IPS-18c (cell line): ENCODE measurements at regions not wholly inside any gene's neighbourhood (a gene's known extent, or its start where the extent isn't known, plus 50 kb on each side); places are given as distances from the start of the nearest gene placed in this dataset.

Source experiments
- H3K4me3 ChIP-seq: 2 replicates; pipeline ENCODE4 v1.7.0; 2013; ENCODE audit warnings: low read depth, mild to moderate bottlenecking, low read length, moderate library complexity; ENCODE audit not compliant: insufficient read depth
- H3K9me3 ChIP-seq: one replicate; pipeline ENCODE4 v1.6.1; 2013; ENCODE audit warnings: mild to moderate bottlenecking, low read length, moderate library complexity; ENCODE audit not compliant: control insufficient read depth, insufficient read depth

DNA sequence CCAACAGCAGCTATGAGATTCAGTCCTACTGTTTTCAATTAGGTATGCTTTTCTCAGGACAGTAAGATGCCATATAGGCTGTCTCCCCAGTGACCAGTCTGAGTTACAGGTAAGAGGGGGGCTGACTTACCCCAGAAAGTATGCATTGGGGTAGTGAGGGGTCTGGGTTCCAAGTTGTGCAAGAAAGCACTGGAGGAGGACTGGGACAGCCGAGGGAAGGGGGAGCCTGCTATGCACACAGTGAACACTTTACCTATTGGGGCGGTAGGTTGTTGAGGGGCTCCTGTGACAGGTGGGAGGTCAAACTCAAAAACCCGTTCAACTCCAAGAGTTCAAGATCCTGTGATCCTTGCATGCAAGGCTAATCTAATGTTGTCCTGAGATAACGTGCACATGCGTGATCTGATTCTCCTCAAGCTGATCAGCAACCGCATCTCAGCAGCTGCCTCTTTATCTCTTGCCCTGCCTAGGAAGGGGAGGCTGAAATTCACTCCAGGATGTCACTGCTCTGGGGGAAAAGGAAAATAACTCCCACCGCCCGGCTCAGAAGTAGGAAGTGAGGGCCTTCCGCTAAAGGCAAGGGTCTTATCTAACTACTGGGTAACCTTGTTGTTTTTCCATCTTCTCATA, 108.8 kb upstream of the KIT start:
- no peak overlapping the region for H3K4me3 ChIP-seq
- H3K9me3 ChIP-seq, result no peaks in the 10 kb centered on the region

DNA sequence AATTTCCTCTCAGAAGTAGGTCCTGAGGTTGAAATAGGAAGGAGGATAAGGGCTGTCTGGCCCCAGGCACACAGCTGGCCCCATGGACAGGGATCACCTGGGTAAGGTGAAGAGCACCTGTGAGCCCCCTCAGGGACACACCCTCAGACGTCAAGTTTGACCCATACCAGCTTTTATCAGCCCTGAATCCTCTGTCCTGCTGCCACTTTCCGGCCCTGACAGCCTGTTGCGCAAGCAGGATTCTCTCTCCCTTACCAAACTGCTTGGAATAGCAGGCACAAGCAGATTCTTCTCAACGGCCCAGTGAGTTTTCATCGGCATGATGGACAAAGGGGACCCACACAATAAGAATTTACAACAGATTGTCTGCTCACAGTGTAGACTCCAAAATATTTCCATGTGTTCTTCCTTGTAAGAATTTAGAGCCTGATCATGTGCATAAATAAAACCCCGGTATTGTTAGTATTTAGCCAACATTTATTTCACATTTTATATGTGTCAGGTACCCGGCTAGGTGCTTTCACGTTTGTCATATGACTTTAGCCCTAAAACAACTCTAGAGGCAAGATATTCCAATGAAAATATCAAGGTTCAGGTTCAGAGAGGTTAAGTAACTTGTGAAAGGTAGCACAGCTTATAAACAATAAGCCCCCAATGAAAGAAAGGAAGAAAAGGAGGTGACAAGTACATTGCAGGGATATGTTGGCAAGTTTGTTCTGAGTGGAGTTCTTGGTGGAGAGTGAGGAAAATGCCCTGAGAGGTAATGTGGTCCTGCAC, 107.2 kb upstream of the KIT start:
- H3K9me3 ChIP-seq, result no peaks in the 10 kb centered on the region
- H3K4me3 ChIP-seq, result no peak overlapping the region

DNA sequence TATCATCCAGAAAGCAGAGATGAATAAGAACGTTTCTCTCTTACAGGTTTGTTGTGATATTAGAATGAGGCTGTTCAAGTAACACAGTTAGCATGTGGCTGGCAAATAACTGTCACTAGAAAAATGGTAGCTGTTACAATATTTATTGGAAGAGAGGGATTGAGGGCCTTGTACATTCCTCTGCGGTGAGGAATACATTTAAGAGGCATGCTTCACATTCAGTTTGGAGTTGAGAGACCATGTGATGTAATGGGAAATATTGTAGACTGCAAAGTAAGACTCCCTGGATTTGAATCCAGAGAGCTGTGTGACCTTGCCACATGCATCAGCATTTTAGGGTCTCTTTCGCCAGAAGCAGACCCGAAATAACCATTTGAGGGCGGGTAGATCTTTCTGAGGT, 104.8 kb upstream of the KIT start:
- no peak overlapping the region for H3K4me3 ChIP-seq
- H3K9me3 ChIP-seq, result no peaks in the 10 kb centered on the region

- Histone ChIP-seq H3K9me3 (no peaks in the 10 kb centered on the region), H3K4me3 (no peak overlapping the region)
These were observed 103.3 kb upstream of the KIT start for GRCh38 chr4:54554339-54554990.

DNA sequence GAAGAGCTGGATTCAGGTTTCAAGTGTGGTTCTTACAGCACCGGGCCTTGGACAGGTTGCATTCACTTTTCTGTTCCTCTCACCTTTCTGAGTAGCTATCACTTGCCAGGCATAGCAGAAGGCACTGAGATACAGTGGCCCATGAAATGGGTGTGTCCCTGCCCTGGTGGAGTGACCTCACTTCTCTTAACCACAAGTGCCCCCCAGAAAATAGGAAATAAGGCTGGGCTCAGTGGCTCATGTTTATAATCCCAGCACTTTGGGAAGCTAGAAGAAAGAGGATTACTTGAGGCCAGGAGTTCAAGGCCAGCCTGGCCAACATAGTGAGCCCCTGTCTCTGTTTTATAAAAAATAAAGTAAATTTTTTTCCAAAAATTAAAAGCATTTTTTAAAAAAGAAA, 101.7 kb upstream of the KIT start:
- H3K9me3 ChIP-seq, result no peaks in the 10 kb centered on the region
- H3K4me3 ChIP-seq, result no peak overlapping the region

DNA sequence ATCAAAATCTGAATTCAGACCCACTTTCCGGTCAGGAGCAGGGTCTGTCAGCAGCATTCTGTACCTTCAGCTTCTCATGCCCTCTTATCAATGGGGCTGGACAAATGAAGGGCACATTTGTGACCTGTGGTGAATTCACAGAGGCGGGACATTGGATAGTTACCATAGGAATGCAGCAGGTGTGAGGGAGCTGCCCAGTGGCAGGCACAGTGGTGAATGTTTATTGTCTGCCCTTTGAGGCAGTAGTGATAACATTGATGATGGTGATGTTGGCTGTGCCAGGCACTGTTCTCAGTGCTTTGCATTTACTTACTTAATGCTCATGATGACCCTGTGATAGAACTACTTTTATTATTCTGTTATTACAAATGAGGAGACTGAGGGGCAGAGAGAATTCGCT, 101.2 kb upstream of the KIT start:
- Histone ChIP-seq H3K4me3 (no peak overlapping the region), H3K9me3 (no peaks in the 10 kb centered on the region)

- no peak overlapping the region for H3K4me3 ChIP-seq
- H3K9me3 ChIP-seq, result no peaks in the 10 kb centered on the region
These were observed 98.7 kb upstream of the KIT start for GRCh38 chr4:54558889-54559677.

DNA sequence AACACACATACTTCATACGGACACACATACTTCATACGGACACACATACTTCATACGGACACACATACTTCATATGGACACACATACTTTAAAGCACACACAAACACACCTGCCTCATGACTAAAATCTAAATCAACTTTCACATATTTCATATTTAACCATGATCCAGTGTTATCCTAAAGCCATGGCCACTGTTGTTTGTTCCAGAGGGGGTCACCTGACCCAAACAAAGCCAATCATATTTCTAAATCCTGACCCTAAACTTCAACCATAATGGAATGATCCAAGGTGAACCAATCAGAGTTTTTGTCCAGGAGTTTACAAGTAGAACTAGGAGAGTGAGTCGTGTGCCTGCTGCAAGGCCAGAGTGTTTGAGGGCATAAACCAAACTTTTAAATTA, 97.2 kb upstream of the KIT start:
- H3K4me3 ChIP-seq, result no peak overlapping the region
- no peaks in the 10 kb centered on the region for H3K9me3 ChIP-seq

GRCh38 chr4:54561940-54562339, 95.8 kb upstream of the KIT start:
- Histone ChIP-seq H3K4me3 (no peak overlapping the region), H3K9me3 (no peaks in the 10 kb centered on the region)

- H3K4me3 ChIP-seq, result no peak overlapping the region
These were observed 91.1 kb upstream of the KIT start for GRCh38 chr4:54566608-54567007.

DNA sequence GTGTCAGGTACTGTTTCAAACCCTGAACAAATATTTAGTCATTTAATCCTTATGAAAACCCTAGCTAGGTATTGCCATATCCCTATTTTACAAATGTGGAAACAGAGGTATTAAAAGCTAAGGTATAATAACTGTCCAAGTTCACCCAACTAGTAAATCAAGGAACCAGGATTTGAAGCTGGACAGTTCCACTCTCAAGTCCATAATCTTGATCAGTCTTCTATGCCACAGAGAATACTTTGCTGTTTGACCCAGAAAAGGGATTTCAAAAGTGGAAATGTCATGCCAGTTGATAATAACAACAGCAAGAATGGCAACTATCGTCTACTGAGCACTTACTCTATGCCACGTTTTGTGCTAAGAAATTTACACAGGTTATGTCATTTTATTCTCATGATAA, 90.4 kb upstream of the KIT start:
- Histone ChIP-seq H3K4me3 (no peak overlapping the region), H3K9me3 (no peaks in the 10 kb centered on the region)

More at GRCh38 chr4:54566608-54567007, 91.1 kb upstream of the KIT start:
- no peaks in the 10 kb centered on the region for H3K9me3 ChIP-seq

DNA sequence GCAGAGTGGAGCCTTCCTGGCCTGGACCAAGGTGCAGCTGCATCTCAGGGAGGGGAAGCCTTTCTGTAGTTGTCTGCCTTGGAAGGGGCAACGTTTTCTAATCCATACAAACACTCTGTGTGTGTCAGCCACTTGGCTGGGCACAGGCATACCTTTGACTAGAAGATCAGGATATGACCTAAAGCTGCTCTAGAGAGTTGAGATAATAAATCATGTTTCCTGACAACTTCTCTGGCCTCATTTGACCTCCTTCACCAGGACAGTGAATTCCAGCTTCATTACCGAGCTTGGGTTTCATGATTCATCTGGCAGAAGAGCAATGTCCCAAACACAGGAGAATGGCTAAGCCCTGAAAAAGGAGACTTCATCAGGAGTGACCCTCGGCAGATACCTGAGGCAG, 89.6 kb upstream of the KIT start:
- no peaks in the 10 kb centered on the region for H3K9me3 ChIP-seq

GRCh38 chr4:54570822-54571221, 86.9 kb upstream of the KIT start:
- H3K4me3 ChIP-seq, result no peak overlapping the region

More for the DNA sequence above, 89.6 kb upstream of the KIT start:
- H3K4me3 ChIP-seq, result no peak overlapping the region

DNA sequence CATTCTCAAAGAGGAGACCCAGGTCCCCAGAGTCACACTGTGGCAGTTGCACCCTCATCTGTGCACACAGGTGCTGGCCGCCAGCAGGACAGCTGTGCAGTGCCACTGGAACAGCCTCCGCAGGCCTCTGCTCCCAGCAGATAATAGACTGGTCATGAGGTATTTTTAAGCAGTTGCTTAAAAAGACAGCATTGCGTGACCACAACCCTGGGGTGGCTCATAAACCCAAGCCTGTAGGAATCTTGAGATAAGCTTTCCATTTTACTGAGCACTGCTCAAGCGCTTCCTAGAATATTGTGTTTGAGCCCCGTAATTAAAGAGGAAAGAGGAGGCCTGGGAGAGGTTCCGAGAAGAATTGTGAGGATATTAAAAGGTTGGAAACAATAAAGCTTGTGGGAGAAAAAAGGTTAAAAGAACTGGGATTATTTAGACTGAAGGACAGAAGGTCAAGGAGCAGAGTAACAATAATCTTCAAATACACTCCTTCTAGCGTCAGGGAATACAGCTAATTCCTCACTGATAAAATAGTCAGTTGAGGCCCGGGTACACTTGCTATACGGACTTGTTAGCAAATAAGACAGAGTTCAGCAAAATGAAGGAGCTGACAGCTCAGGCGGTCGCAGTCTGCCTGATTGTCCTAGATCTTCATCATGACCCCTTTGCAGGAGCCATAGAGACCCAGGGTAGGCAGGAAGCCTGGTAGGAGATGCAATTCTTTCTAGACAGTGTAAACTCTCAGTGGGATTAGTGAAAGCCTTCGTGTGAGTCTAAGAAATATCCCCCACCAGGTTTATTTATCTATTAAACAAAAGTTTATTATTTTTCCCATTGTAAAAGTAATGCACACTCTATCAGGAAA, 86.2 kb upstream of the KIT start:
- H3K4me3 ChIP-seq, result no peak overlapping the region
- H3K9me3 ChIP-seq, result no peaks in the 10 kb centered on the region

More at GRCh38 chr4:54570822-54571221, 86.9 kb upstream of the KIT start:
- H3K9me3 ChIP-seq, result no peaks in the 10 kb centered on the region

DNA sequence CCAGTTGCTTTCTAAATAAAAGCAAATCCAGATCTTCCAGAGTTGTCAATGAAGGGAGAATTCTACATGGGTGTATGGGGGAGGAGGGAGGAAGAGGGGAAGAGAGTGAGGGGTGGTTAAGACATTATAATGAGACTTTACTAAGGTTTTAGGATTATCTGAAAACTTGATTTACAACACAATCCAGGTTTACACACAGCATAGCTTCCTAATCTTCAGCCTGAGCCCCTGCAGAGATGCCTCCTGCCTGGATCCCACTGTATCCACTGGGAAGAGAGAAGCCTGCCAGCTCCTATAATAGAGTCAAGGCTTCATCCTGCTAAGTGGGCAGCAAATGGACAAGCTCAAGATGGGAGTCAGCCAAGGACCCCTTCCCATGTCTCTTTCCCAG, 85.6 kb upstream of the KIT start:
- H3K4me3 ChIP-seq, result no peak overlapping the region
- no peaks in the 10 kb centered on the region for H3K9me3 ChIP-seq

DNA sequence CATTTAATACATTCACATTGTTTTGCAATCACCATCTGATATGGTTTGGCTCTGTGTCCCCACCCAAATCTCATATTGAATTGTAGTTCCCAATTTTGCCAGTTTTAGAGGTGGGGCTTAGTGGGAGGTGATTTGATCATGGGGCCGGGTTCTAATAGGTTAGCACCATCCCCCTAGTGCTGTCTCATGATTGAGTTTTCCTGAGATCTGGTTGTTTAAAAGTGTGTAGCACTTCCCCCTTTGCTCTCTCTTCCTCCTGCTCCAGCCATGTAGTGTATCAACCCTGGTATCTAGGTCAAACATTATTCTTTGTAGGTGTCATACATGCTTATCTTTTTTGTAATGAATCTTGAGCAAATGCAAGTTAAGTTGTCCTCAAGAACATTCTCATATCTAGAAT, 83.3 kb upstream of the KIT start:
- Histone ChIP-seq H3K9me3 (no peaks in the 10 kb centered on the region), H3K4me3 (no peak overlapping the region)

DNA sequence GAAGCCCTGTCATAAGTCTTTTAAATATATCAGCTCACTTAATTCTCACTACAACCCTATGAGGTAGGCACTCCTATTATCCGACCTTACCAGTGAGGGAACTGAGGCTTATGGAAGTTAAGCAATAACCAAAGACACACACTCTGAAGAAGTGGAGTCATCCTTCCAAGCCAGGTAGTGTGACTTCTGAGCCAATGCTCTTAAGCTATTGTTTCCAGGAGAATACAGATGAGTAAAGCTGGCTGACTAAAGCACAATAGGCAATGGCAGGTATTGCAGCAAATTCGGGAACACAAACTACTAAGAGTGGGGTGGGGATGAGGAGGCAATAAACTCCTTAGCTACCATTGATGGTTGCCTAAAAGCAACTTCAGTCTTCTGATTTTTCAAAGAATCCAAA, 81.8 kb upstream of the KIT start:
- Histone ChIP-seq H3K4me3 (no peak overlapping the region), H3K9me3 (no peaks in the 10 kb centered on the region)
